MCF 10A (cell line): ENCODE measurements at regions not wholly inside any gene's neighbourhood (a gene's known extent, or its start where the extent isn't known, plus 50 kb on each side); places are given as distances from the start of the nearest gene placed in this dataset.

Source experiments
- BruUV-seq: library from RNA; stranded (reverse); fragments of 400-500 nt; replicated peaks from 2 replicates; lab custom pipeline; 2021; lab: Mats Ljungman, UMichigan
- CTCF ChIA-PET: fragments of 300-600 bp; sonication (Branson Sonifier 250); formaldehyde crosslinking; extraction: SDS; loops from one replicate; lab custom pipeline; 2021; ENCODE audit warnings: antibody characterized with exemption, inconsistent platforms; lab: Yijun Ruan, JAX
- POLR2A ChIA-PET: fragments of 300-600, 350-650 bp; sonication (Branson Sonifier 250); formaldehyde crosslinking; extraction: SDS; loops from one replicate; lab custom pipeline; 2020; ENCODE audit warnings: antibody characterized with exemption, inconsistent platforms; lab: Yijun Ruan, JAX
- DNase-seq: peaks from one replicate; pipeline ENCODE4 v3.0.0-alpha.2; 2018; ENCODE audit not compliant: unreplicated experiment
- H3K27ac Mint-ChIP-seq: one replicate; pipeline ENCODE4 v1.8.0; 2022; ENCODE audit warnings: mild to moderate bottlenecking, low read depth, mixed read lengths; ENCODE audit not compliant: unreplicated experiment
- H3K27me3 Mint-ChIP-seq: one replicate; pipeline ENCODE4 v1.8.0; 2022; ENCODE audit warnings: mixed read lengths; ENCODE audit not compliant: insufficient read depth, unreplicated experiment
- H3K36me3 Mint-ChIP-seq: one replicate; pipeline ENCODE4 v1.8.0; 2022; ENCODE audit warnings: mild to moderate bottlenecking, moderate library complexity, mixed read lengths; ENCODE audit not compliant: insufficient read depth, unreplicated experiment
- H3K4me1 Mint-ChIP-seq: one replicate; pipeline ENCODE4 v1.8.0; 2022; ENCODE audit warnings: mixed read lengths; ENCODE audit not compliant: insufficient read depth, unreplicated experiment
- H3K4me3 Mint-ChIP-seq: one replicate; pipeline ENCODE4 v1.8.0; 2022; ENCODE audit warnings: mild to moderate bottlenecking, moderate library complexity, mixed read lengths; ENCODE audit not compliant: unreplicated experiment
- H3K9me3 Mint-ChIP-seq: one replicate; pipeline ENCODE4 v1.8.0; 2022; ENCODE audit warnings: mixed read lengths; ENCODE audit not compliant: unreplicated experiment
- intact Hi-C: fragments of 100-400 bp; cut with micrococcal nuclease; formaldehyde crosslinking; loops from 2 replicates; pipeline ENCODE4 v1.14.1; 2022
- TF ChIP-seq, protein P1 (sequence below): fragments of 200-600 bp; IDR thresholded peaks from one replicate; pipeline ENCODE4 v1.8.0; 2022; ENCODE audit warnings: antibody characterized with exemption, mild to moderate bottlenecking; ENCODE audit not compliant: unreplicated experiment

DNA sequence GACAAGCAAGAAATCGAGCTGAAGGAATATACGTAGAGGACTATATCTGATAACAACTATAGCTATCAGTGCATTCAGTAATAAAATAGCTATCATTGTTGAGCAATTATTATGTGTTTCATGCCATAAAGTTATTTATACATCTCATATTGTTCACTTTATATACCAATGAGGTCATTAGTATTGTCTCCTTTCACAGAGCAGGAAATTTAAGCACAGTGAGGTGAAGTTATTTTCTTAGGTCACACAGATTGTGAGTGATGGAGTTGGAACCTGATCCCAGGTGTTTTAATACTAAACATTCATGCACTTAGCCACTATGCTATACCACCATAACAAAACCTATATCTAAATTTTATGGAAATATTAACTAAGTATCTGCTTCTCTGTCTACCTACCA is 180.5 kb upstream of the DPYD start:
- CTCF ChIA-PET: no interaction called here
- Mint-ChIP-seq H3K27me3 (no peaks in the 10 kb centered on the region), H3K4me3 (no peak overlapping the region), H3K27ac (no peak overlapping the region), H3K9me3 (peaks cover 8% of the 10 kb centered on the region), H3K36me3 (no peaks in the 10 kb centered on the region), H3K4me1 (peaks cover 18% of the 10 kb centered on the region)
- DNase-seq: no peak
- TF ChIP-seq, protein P1, sequence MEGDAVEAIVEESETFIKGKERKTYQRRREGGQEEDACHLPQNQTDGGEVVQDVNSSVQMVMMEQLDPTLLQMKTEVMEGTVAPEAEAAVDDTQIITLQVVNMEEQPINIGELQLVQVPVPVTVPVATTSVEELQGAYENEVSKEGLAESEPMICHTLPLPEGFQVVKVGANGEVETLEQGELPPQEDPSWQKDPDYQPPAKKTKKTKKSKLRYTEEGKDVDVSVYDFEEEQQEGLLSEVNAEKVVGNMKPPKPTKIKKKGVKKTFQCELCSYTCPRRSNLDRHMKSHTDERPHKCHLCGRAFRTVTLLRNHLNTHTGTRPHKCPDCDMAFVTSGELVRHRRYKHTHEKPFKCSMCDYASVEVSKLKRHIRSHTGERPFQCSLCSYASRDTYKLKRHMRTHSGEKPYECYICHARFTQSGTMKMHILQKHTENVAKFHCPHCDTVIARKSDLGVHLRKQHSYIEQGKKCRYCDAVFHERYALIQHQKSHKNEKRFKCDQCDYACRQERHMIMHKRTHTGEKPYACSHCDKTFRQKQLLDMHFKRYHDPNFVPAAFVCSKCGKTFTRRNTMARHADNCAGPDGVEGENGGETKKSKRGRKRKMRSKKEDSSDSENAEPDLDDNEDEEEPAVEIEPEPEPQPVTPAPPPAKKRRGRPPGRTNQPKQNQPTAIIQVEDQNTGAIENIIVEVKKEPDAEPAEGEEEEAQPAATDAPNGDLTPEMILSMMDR: no peak
- intact Hi-C loops: no loop called here
- POLR2A ChIA-PET: no interaction called here
- BruUV-seq: no TSS peak

DNA sequence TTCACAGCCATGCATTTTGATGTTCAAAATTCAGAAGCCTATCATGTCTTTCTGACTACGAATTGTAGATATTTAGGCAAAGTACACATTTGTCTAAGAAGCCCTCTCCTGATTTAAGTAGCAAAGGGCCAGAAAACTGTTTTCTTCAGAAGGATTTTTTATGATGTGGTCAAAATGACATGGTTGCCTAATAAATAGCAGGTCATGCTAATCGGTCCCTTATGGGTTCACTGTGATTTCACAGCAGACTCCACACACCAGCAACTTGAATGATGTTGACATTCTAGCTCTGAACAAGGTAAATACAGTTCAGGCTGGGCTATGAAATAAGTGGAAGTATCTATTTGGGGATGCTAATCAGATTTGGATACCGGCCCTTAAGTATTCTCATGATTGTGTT is 178.7 kb upstream of the DPYD start:
- H3K27me3 Mint-ChIP-seq: no peaks in the 10 kb centered on the region
- H3K27ac Mint-ChIP-seq: no peak overlapping the region
- ChIA-PET CTCF (no interaction called here), POLR2A (no interaction called here)
- BruUV-seq: no TSS peak
- H3K4me3 Mint-ChIP-seq: no peak overlapping the region
- intact Hi-C loops: no loop called here
- TF ChIP-seq, protein P1: no peak
- H3K9me3 Mint-ChIP-seq: no peaks in the 10 kb centered on the region
- H3K4me1 Mint-ChIP-seq: peaks cover 11% of the 10 kb centered on the region
- no peaks in the 10 kb centered on the region for H3K36me3 Mint-ChIP-seq
- no peak for DNase-seq

DNA sequence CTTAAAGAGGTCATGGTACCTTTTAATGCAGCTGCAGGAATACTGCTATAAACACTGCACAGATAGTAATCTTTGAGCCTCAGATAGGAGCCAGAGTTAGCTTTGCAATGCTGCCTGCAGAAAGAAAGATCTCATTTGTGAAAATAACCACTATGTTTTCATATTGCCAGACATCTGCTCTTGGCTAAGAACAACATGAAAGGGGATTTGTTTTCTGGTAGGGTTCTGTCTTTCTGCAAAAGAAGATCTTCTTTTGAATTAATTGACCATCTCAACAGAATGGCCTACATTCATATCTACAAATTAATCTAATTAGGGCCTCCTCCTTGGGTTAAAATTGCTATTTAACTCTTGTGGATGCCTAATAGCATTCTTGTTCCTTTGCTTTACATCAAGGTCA is 177.6 kb upstream of the DPYD start:
- no TSS peak for BruUV-seq
- no peaks in the 10 kb centered on the region for H3K36me3 Mint-ChIP-seq
- H3K27me3 Mint-ChIP-seq: no peaks in the 10 kb centered on the region
- TF ChIP-seq, protein P1: no peak
- intact Hi-C loops: no loop called here
- H3K9me3 Mint-ChIP-seq: no peaks in the 10 kb centered on the region
- H3K27ac Mint-ChIP-seq: no peak overlapping the region
- H3K4me3 Mint-ChIP-seq: no peak overlapping the region
- peaks cover under 1% of the 10 kb centered on the region for H3K4me1 Mint-ChIP-seq
- CTCF ChIA-PET: interaction anchor here (0.6 kb wide), 1 partner anchor 423 kb away, joined by 4 read pairs; no protein-coding TSS in a partner anchor
- DNase-seq: no peak
- POLR2A ChIA-PET: no interaction called here

DNA sequence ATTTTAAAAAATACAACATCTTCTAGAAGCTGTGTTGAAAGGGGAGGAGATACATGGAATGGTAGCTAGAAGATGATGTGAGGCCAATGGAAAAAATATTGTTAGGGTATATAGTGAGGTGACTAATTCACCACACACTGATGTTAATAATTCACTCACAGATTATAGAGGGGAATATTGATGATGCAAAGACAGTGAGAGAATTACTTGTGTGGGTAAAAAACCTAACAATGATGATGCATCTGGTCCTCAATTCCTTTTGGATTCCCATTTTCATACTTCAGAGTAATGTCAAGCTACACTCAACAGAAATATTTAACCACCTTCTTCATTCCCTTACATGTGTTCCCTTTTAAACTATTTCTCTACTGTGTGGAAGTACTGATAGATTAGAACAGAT is 169.5 kb upstream of the DPYD start:
- DNase-seq: no peak
- intact Hi-C loops: no loop called here
- H3K36me3 Mint-ChIP-seq: peaks cover 7% of the 10 kb centered on the region
- CTCF ChIA-PET: interaction anchor here (0.6 kb wide), 2 partner anchors 44 to 845 kb away, joined by 3 read pairs; no protein-coding TSS in a partner anchor
- no peak overlapping the region for H3K4me3 Mint-ChIP-seq
- peaks cover 6% of the 10 kb centered on the region for H3K9me3 Mint-ChIP-seq
- no peaks in the 10 kb centered on the region for H3K27me3 Mint-ChIP-seq
- no TSS peak for BruUV-seq
- no peak overlapping the region for H3K27ac Mint-ChIP-seq
- TF ChIP-seq, protein P1: no peak
- H3K4me1 Mint-ChIP-seq: peaks cover 18% of the 10 kb centered on the region
- POLR2A ChIA-PET: interaction anchor here (0.7 kb wide), 1 partner anchor 285 kb away, joined by 4 read pairs; no protein-coding TSS in a partner anchor
